ENCODE measurements at regions not wholly inside any gene's neighbourhood (a gene's known extent, or its start where the extent isn't known, plus 50 kb on each side); places are given as distances from the start of the nearest gene placed in this dataset.

GRCh38 chr4:176563591-176563990, 229.1 kb downstream of the VEGFC start:
- intact Hi-C loops (cut with DNase I; ENCODE audit: low total_unique reads) = no loop called here
- no peak for TF ChIP-seq POLR2AphosphoS5 (IDR thresholded peaks at IDR 0.05)
- no peak for TF ChIP-seq CTCF (IDR thresholded peaks at IDR 0.05)
- no peak for TF ChIP-seq POLR2A (IDR thresholded peaks at IDR 0.05)
- no peak for TF ChIP-seq EP300 (IDR thresholded peaks at IDR 0.05)
- no peak overlapping the region for H3K27ac ChIP-seq
- H3K9me3 ChIP-seq = no peaks in the 10 kb centered on the region
- no peaks in the 10 kb centered on the region for H3K4me1 ChIP-seq
- DNase-seq = peak in 1 of 2 donors; percentile 69
- no peaks in the 10 kb centered on the region for H3K36me3 ChIP-seq
- H3K27me3 ChIP-seq = no peaks in the 10 kb centered on the region
- WGBS, 5 donors = 49 to 66% (median 58%) methylated on average over 4 of the region's 4 CpGs
- no peak overlapping the region for H3K4me3 ChIP-seq

DNA sequence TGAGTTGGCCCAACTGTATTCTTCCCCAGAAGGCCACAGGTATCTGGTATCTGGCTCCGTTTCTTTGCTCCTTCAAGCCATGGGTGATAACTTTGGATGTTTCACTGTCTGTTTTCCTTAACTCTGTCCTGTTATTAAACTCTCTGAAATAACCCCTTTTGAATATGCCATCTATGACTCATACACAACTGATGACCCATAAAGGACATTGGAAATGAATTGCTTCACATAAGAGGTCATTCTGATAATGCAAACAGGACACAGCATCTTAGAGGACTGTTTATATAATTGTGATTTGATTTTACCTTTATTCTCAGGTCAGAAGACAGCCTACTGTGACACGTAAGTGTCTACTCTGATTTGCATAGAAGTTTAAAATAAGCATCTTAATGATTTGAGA, 227.7 kb downstream of the VEGFC start:
- Histone ChIP-seq H3K4me3 (no peak overlapping the region), H3K36me3 (no peaks in the 10 kb centered on the region), H3K4me1 (no peaks in the 10 kb centered on the region), H3K27me3 (no peaks in the 10 kb centered on the region), H3K27ac (no peak overlapping the region), H3K9me3 (no peaks in the 10 kb centered on the region)
- 84 to 91% (median 87%) methylated on average over 2 of the region's 2 CpGs for WGBS, 5 donors
- no peak for DNase-seq
- TF ChIP-seq CTCF (IDR thresholded peaks at IDR 0.05) (no peak), POLR2AphosphoS5 (IDR thresholded peaks at IDR 0.05) (no peak), EP300 (IDR thresholded peaks at IDR 0.05) (no peak), POLR2A (IDR thresholded peaks at IDR 0.05) (no peak)
- intact Hi-C loops (cut with DNase I; ENCODE audit: low total_unique reads) = no loop called here

DNA sequence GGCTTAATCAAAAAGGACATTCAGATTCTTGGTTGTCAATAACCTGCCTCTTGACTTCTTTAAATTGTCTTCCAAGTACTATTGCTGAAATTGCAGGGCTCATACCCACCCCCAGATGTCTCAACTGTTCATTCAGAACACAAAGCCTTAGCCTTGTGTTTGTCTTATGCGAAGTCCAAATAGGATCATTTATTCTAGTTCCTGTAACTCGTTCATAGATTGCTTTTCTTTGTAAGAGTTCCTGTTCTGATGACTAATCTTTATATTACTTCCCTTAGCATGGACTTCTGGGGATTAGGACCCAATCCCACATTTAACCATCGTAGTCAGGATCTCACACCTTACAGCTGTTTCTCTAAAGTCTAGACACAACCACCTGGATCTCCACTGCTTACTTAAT, 226.0 kb downstream of the VEGFC start:
- 44 to 50% (median 46%) methylated on average over 3 of the region's 3 CpGs for WGBS, 5 donors
- no peaks in the 10 kb centered on the region for H3K4me1 ChIP-seq
- H3K36me3 ChIP-seq = no peaks in the 10 kb centered on the region
- no peak overlapping the region for H3K27ac ChIP-seq
- no peak overlapping the region for H3K4me3 ChIP-seq
- no peaks in the 10 kb centered on the region for H3K27me3 ChIP-seq
- TF ChIP-seq EP300 (IDR thresholded peaks at IDR 0.05) (no peak), POLR2A (IDR thresholded peaks at IDR 0.05) (no peak), CTCF (IDR thresholded peaks at IDR 0.05) (no peak)
- intact Hi-C loops (cut with DNase I; ENCODE audit: low total_unique reads) = no loop called here
- no peaks in the 10 kb centered on the region for H3K9me3 ChIP-seq
- DNase-seq = no peak

DNA sequence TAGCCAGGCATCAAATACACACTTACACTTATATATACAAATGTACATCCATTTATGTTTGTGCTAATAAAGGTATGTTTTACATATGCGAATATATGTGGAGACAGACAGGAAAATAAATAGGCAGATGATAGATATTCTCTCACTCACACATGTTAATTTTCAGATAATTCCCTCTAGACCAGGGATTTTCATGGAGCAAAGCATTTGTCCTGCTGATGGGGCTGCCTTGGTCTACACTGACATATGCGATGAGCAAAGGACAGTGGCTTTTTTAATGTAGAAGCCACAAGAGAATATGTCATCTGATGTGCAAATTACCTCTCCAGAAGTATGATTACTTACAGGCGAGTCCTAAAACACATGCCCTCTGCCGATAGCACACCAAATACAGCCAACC, 224.5 kb downstream of the VEGFC start:
- Histone ChIP-seq H3K27me3 (no peaks in the 10 kb centered on the region), H3K9me3 (no peaks in the 10 kb centered on the region), H3K4me3 (no peak overlapping the region), H3K27ac (no peak overlapping the region), H3K4me1 (no peaks in the 10 kb centered on the region), H3K36me3 (no peaks in the 10 kb centered on the region)
- WGBS, 5 donors = 88 to 93% (median 92%) methylated on average over 4 of the region's 4 CpGs
- intact Hi-C loops (cut with DNase I; ENCODE audit: low total_unique reads) = no loop called here
- no peak for DNase-seq
- TF ChIP-seq CTCF (IDR thresholded peaks at IDR 0.05) (no peak), EP300 (IDR thresholded peaks at IDR 0.05) (no peak), POLR2A (IDR thresholded peaks at IDR 0.05) (no peak), POLR2AphosphoS5 (IDR thresholded peaks at IDR 0.05) (no peak)

Data from stomach (tissue), 8 donors.